ENCODE measurements at regions not wholly inside any gene's neighbourhood (a gene's known extent, or its start where the extent isn't known, plus 50 kb on each side); places are given as distances from the start of the nearest gene placed in this dataset.
A peak's percentile ranks its signal among the peaks of the same experiment; 100 is the strongest.

- TF ChIP-seq PRDM15 (CRISPR knock-in tag; IDR thresholded peaks at IDR 0.05): no peak
These were observed 54.3 kb upstream of the CABCOCO1 start (continued) for GRCh38 chr10:61608255-61609033.

GRCh38 chr10:61606959-61607907 lies 55.5 kb upstream of the CABCOCO1 start:
- intact Hi-C loops (cut with micrococcal nuclease; ENCODE audit: unreplicated experiment): no loop called here
- in situ Hi-C loops (cut with MboI): no loop called here
- no peak overlapping the region for H3K9ac ChIP-seq (ENCODE audit: control insufficient read depth, insufficient read depth, low read length)
- ChIA-PET RAD21 (ENCODE audit: unreplicated experiment) (no interaction called here), CTCF (interaction anchor here (0.7 to 1.4 kb wide), 3 partner anchors 9 to 244 kb away, joined by 3 to 4 read pairs (median 3); no protein-coding TSS in a partner anchor), POLR2A (interaction anchor here (0.6 kb wide), 1 partner anchor 327 kb away, joined by 4 read pairs; no protein-coding TSS in a partner anchor), SMC1A (ENCODE audit: uncharacterized antibody, unreplicated experiment) (interaction anchor here (0.6 to 1.0 kb wide), 3 partner anchors 28 to 792 kb away, joined by 3 read pairs; no protein-coding TSS in a partner anchor)
- H3K79me2 ChIP-seq (ENCODE audit: control insufficient read depth, insufficient read depth, low read length): no peaks in the 10 kb centered on the region
- no peak overlapping the region for H3K4me2 ChIP-seq (ENCODE audit: control insufficient read depth, insufficient read depth)
- no peaks in the 10 kb centered on the region for H3K36me3 ChIP-seq (ENCODE audit: control insufficient read depth in 2 of 2, insufficient read depth in 2 of 2, low read length in 1 of 2)
- peak; percentile 49; the same call in 1 of the 3 replicates for ATAC-seq
- no peak overlapping the region for H3K4me3 ChIP-seq
- H3K4me1 ChIP-seq (ENCODE audit: control insufficient read depth, insufficient read depth, low read length): no peaks in the 10 kb centered on the region
- H3K27ac ChIP-seq (ENCODE audit: control insufficient read depth, insufficient read depth): no peak overlapping the region
- TF ChIP-seq FOS (IDR thresholded peaks at IDR 0.05; ENCODE audit: borderline replicate concordance, extremely low read depth, insufficient read length) (no peak), YY1 (IDR thresholded peaks at IDR 0.05; ENCODE audit: low read depth, low read length) (no peak), RAD21 (IDR thresholded peaks at IDR 0.05; ENCODE audit: insufficient read depth, low read depth, low read length) (0 out of 2 replicates have a peak, but pooled peaks have one; percentile 18), CTCF (IDR thresholded peaks at IDR 0.05 in 2 of 3, conservative IDR thresholded peaks at IDR 0.05 in 1 of 3; ENCODE audit: control insufficient read depth in 2 of 3, extremely low read depth in 1 of 3, insufficient read depth in 1 of 3, low read depth in 3 of 3, low read length in 3 of 3) (peak; percentile 22 to 49 (median 47); a peak in 5 of 6 replicates)
- H2AFZ ChIP-seq (ENCODE audit: control insufficient read depth, low read depth, low read length): no peak overlapping the region
- BruUV-seq (replicated peaks): no TSS peak
- FAIRE-seq: no peak
- H4K20me1 ChIP-seq (ENCODE audit: control insufficient read depth, insufficient read depth): no peaks in the 10 kb centered on the region
- 42% methylated on average over 5 of the region's 5 CpGs for WGBS (ENCODE audit: insufficient coverage, insufficient replicate concordance, low lambda C conversion rate, missing lambda C conversion rate)
- DNase-seq (ENCODE audit: low read depth, low spot score): no peak
- H3K27me3 ChIP-seq (replicated peaks in 1 of 2; ENCODE audit: control insufficient read depth in 2 of 2, insufficient read depth in 2 of 2, low read length in 1 of 2): no peaks in the 10 kb centered on the region
- no peaks in the 10 kb centered on the region for H3K9me3 ChIP-seq (replicated peaks; ENCODE audit: control insufficient read depth, insufficient read depth, low read length)
